ENCODE measurements at regions not wholly inside any gene's neighbourhood (a gene's known extent, or its start where the extent isn't known, plus 50 kb on each side); places are given as distances from the start of the nearest gene placed in this dataset.

DNA sequence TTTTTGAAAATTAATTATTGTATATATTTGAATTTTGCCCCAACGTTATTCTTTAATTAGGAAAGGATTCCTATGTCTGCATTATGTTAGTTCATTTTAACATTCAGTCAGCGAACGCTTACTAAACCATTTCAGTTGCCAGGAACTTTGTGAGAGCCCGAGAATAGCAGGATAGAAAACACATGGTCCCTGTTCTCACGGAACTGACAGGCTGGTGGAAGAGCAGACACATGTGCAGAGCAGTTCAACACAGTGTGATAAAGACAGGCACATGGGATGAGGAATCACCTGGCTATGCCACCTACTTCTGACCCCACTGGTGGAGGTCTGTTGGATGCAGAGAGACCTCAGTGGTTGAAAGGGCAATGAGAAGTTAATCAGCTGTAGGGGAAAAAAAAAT, 367.2 kb downstream of the EPM2A start:
- DNase-seq = no peak
- no peak overlapping the region for H3K4me3 ChIP-seq (ENCODE audit: low read depth, low read length)
- no peaks in the 10 kb centered on the region for H3K9me3 ChIP-seq (ENCODE audit: severe bottlenecking)
- no peaks in the 10 kb centered on the region for H3K36me3 ChIP-seq
- TF ChIP-seq, protein P1, sequence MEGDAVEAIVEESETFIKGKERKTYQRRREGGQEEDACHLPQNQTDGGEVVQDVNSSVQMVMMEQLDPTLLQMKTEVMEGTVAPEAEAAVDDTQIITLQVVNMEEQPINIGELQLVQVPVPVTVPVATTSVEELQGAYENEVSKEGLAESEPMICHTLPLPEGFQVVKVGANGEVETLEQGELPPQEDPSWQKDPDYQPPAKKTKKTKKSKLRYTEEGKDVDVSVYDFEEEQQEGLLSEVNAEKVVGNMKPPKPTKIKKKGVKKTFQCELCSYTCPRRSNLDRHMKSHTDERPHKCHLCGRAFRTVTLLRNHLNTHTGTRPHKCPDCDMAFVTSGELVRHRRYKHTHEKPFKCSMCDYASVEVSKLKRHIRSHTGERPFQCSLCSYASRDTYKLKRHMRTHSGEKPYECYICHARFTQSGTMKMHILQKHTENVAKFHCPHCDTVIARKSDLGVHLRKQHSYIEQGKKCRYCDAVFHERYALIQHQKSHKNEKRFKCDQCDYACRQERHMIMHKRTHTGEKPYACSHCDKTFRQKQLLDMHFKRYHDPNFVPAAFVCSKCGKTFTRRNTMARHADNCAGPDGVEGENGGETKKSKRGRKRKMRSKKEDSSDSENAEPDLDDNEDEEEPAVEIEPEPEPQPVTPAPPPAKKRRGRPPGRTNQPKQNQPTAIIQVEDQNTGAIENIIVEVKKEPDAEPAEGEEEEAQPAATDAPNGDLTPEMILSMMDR (IDR thresholded peaks at IDR 0.05; ENCODE audit: low read depth, low read length) = no peak
- no peaks in the 10 kb centered on the region for H3K27me3 ChIP-seq (ENCODE audit: insufficient read depth, low read depth, severe bottlenecking)
- no peak overlapping the region for H3K27ac ChIP-seq

DNA sequence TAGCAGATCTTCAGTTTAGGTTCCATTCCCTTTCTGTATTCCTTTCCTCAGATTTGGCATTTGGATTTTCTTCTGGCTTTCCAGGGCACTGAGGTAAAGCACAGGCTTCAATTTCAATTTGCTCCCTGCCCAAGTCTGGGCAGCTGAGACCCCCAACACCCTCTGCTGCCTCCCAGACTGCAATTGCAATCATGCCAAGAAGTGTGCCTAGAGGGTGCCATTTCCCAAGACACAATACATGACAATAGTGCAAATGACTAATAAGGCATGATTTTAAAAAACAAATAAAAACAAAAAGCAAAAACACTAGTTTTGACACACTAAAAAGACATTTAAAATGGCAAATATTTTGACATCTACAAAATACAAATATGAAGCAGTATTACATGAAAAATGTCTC, 364.8 kb downstream of the EPM2A start:
- TF ChIP-seq, protein P1 (IDR thresholded peaks at IDR 0.05; ENCODE audit: low read depth, low read length) = no peak
- DNase-seq = no peak

DNA sequence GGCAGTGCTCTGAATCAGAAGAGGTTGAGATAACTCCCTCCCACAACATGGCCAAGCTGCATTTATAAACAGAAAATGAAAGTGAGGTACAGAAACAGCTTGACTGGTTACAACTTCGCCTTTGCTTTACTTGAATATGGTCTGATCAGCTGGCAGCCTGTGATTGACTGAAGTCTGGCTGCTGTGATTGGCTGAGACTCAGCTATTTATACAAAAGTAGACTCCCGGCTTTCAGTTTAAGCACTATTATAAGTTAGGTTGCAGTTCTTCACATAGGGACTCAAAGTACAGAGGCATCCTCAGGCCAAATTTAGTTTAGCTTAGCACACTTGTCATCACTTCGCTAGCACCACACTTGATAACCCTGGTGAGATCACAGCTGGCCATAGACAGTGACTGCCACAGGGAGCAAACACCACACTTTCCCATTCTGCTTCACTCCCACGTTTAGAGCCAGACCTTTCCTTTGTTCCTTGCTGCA, 362.6 kb downstream of the EPM2A start:
- Histone ChIP-seq H3K27me3 (ENCODE audit: insufficient read depth, low read depth, severe bottlenecking) (no peaks in the 10 kb centered on the region), H3K9me3 (ENCODE audit: severe bottlenecking) (no peaks in the 10 kb centered on the region), H3K36me3 (no peaks in the 10 kb centered on the region), H3K4me3 (ENCODE audit: low read depth, low read length) (no peak overlapping the region), H3K27ac (no peak overlapping the region)
- no peak for DNase-seq
- TF ChIP-seq, protein P1 (IDR thresholded peaks at IDR 0.05; ENCODE audit: low read depth, low read length) = no peak

More for the DNA sequence above, 364.8 kb downstream of the EPM2A start:
- H3K4me3 ChIP-seq (ENCODE audit: low read depth, low read length) = no peak overlapping the region
- no peaks in the 10 kb centered on the region for H3K36me3 ChIP-seq
- no peaks in the 10 kb centered on the region for H3K9me3 ChIP-seq (ENCODE audit: severe bottlenecking)
- no peaks in the 10 kb centered on the region for H3K27me3 ChIP-seq (ENCODE audit: insufficient read depth, low read depth, severe bottlenecking)
- H3K27ac ChIP-seq = no peak overlapping the region

DNA sequence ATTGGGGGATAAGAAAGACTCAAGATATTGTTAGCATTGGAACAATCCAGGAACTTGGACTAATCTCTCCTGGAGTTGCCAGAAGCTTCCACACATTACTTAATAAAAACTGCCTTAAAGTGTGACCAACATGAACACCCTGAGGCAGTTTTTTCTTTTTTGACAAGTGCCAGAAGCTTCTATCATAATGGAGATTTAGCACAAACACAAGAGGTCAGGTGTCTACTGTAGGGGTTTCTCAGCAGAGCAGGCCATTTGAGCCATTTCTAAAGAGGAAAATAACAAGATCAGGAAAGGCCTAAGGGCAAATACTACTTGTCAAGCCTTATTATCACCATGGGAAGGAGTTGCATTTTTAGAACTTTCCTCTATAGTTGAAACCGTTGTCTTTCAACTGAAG, 361.5 kb downstream of the EPM2A start:
- Histone ChIP-seq H3K4me3 (ENCODE audit: low read depth, low read length) (no peak overlapping the region), H3K36me3 (no peaks in the 10 kb centered on the region), H3K9me3 (ENCODE audit: severe bottlenecking) (no peaks in the 10 kb centered on the region), H3K27ac (no peak overlapping the region), H3K27me3 (ENCODE audit: insufficient read depth, low read depth, severe bottlenecking) (no peaks in the 10 kb centered on the region)
- DNase-seq = no peak
- TF ChIP-seq, protein P1 (IDR thresholded peaks at IDR 0.05; ENCODE audit: low read depth, low read length) = no peak

DNA sequence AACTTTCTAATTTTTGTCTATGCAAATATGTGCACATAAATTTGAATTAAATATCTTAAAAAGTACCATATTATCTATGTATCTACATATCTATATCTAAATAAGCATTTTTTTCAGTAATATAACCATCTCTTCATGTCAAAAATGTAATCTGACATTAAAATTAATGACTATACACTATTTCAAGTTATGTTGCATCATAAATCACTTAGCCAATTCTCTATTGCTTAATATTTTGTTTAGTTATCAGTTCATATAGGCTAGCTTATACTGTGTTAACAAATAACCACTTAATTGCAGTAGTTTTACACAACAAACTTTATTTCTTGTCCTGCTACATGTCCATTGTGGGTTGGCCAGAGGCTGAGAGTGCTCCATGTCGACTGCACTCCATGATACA, 360.8 kb downstream of the EPM2A start:
- Histone ChIP-seq H3K36me3 (no peaks in the 10 kb centered on the region), H3K27me3 (ENCODE audit: insufficient read depth, low read depth, severe bottlenecking) (no peaks in the 10 kb centered on the region), H3K27ac (no peak overlapping the region), H3K4me3 (ENCODE audit: low read depth, low read length) (no peak overlapping the region), H3K9me3 (ENCODE audit: severe bottlenecking) (no peaks in the 10 kb centered on the region)
- no peak for DNase-seq
- TF ChIP-seq, protein P1 (IDR thresholded peaks at IDR 0.05; ENCODE audit: low read depth, low read length) = no peak

DNA sequence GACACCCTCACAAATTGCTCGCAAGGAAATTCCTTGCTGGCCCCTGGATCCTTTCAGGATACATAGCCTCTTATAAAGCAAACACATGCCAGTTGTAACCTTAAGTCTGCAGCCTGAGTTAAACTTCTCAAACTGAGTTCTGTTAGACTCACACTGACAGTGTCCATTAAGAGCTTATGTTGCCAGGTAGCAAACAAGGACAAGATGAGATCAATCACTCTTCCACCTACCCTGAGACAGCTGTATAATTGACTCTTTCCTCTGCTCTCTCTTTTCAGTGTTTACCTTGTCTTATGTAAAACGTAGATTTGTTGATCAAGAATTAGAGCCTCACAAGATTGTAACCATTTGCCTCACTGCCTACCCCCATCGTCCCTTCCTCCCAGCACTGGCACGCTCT, 359.8 kb downstream of the EPM2A start:
- H3K9me3 ChIP-seq (ENCODE audit: severe bottlenecking) = no peaks in the 10 kb centered on the region
- TF ChIP-seq, protein P1 (IDR thresholded peaks at IDR 0.05; ENCODE audit: low read depth, low read length) = no peak

More for the DNA sequence above, 359.8 kb downstream of the EPM2A start:
- H3K36me3 ChIP-seq = no peaks in the 10 kb centered on the region
- no peak for DNase-seq
- no peak overlapping the region for H3K27ac ChIP-seq
- H3K27me3 ChIP-seq (ENCODE audit: insufficient read depth, low read depth, severe bottlenecking) = no peaks in the 10 kb centered on the region
- H3K4me3 ChIP-seq (ENCODE audit: low read depth, low read length) = no peak overlapping the region

Measured in WERI-Rb-1 (cell line).